K562 (cell line): ENCODE measurements at regions not wholly inside any gene's neighbourhood (a gene's known extent, or its start where the extent isn't known, plus 50 kb on each side); places are given as distances from the start of the nearest gene placed in this dataset.

Source experiments
- ATAC-seq: fragments of 200-7000 bp; cut with Tn5 transposase; 3 replicates; pipeline ENCODE4 v1.9.1; 2020; ENCODE audit warnings: moderate library complexity
- BruUV-seq: library from RNA; stranded (reverse); fragments of 400-500 nt; replicated peaks from 2 replicates; lab custom pipeline; 2021; lab: Mats Ljungman, UMichigan
- CTCF ChIA-PET: fragments of 300-600 bp; formaldehyde crosslinking; extraction: SDS; loops from one replicate; lab custom pipeline; 2021; ENCODE audit warnings: low intra/inter-chr PET ratio; lab: Yijun Ruan, JAX
- POLR2A ChIA-PET: fragments of 300-600, 350-650 bp; sonication (Branson Sonifier 250); formaldehyde crosslinking; extraction: SDS; loops from one replicate; lab custom pipeline; 2021; ENCODE audit warnings: antibody characterized with exemption, inconsistent platforms; lab: Yijun Ruan, JAX
- DNase-seq, 4 experiments: peaks; one replicate each; pipeline versions ENCODE4 v3.0.0 to v3.0.0-alpha.2; 2011 to 2018; ENCODE audit warnings: low spot score in 3 of 4, mixed read lengths in 3 of 4; ENCODE audit errors: extremely low read depth in 1 of 4
- FAIRE-seq: peaks from 2 replicates; lab custom pipeline; 2011; peaks lifted over from hg19 to GRCh38; lab: Jason Lieb, UNC
- H2AFZ ChIP-seq: 2 replicates; pipeline ENCODE4 v1.6.0; 2011; ENCODE audit warnings: low read depth, low read length, control low read depth, inconsistent platforms
- H3K27ac ChIP-seq: fragments of 200-600 bp; 3 replicates; pipeline ENCODE4 v1.8.0; 2011; ENCODE audit warnings: low read depth, mild to moderate bottlenecking, control low read depth, inconsistent platforms, low read length, moderate library complexity, mixed read lengths; ENCODE audit errors: extremely low read depth
- H3K27me3 ChIP-seq, 2 experiments: fragments of 300-600 bp in 1 of 2; 2 replicates in 1 of 2; 3 replicates in 1 of 2; pipeline versions ENCODE4 v1.6.0 to v1.8.0; 2011; ENCODE audit warnings: inconsistent platforms in 2 of 2, low read length in 2 of 2, mild to moderate bottlenecking in 1 of 2, mixed read lengths in 1 of 2, moderate library complexity in 1 of 2; ENCODE audit not compliant: control insufficient read depth in 2 of 2, insufficient read depth in 2 of 2
- H3K36me3 ChIP-seq: fragments of 300-600 bp; 3 replicates; pipeline ENCODE4 v1.8.0; 2011; ENCODE audit warnings: mild to moderate bottlenecking, low read length, inconsistent platforms; ENCODE audit not compliant: control insufficient read depth, insufficient read depth
- H3K4me1 ChIP-seq, 2 experiments: fragments of 200-600 bp in 1 of 2; replicated peaks in 1 of 2; 2 replicates in 1 of 2; 3 replicates in 1 of 2; pipeline versions ENCODE4 v1.5.1 to v1.8.0; 2011; ENCODE audit warnings: inconsistent platforms in 2 of 2, low read length in 2 of 2, mild to moderate bottlenecking in 1 of 2, mixed read lengths in 1 of 2, moderate library complexity in 1 of 2; ENCODE audit not compliant: control insufficient read depth in 2 of 2, insufficient read depth in 2 of 2
- H3K4me2 ChIP-seq: 2 replicates; pipeline ENCODE4 v1.6.1; 2011; ENCODE audit warnings: low read length, control low read depth, inconsistent platforms, mixed read lengths; ENCODE audit not compliant: insufficient read depth
- H3K4me3 ChIP-seq: fragments of 200-600 bp; sonication (generic), shearing (Covaris generic); 2 replicates; pipeline ENCODE4 v1.5.1; 2016; ENCODE audit warnings: control low read depth, inconsistent platforms
- H3K79me2 ChIP-seq: fragments of 200-600 bp; 3 replicates; pipeline ENCODE4 v1.8.0; 2011; ENCODE audit warnings: low read length, inconsistent platforms; ENCODE audit not compliant: control insufficient read depth, insufficient read depth
- H3K9ac ChIP-seq, 2 experiments: 2 replicates each; pipeline versions ENCODE4 v1.6.0 to v1.6.1; 2011; ENCODE audit warnings: low read depth in 2 of 2, low read length in 2 of 2, control low read depth in 1 of 2, inconsistent platforms in 1 of 2, mild to moderate bottlenecking in 1 of 2, mixed read lengths in 1 of 2; ENCODE audit not compliant: insufficient read depth in 1 of 2
- H3K9me1 ChIP-seq: one replicate; pipeline ENCODE4 v1.6.0; 2011; ENCODE audit warnings: inconsistent platforms, mild to moderate bottlenecking, low read length, moderate library complexity; ENCODE audit not compliant: control insufficient read depth, insufficient read depth
- H3K9me3 ChIP-seq: replicated peaks from 2 replicates; pipeline ENCODE4 v1.5.1; 2011; ENCODE audit warnings: low read depth, low read length, inconsistent platforms; ENCODE audit not compliant: control insufficient read depth, insufficient read depth
- H4K20me1 ChIP-seq: replicated peaks from 2 replicates; pipeline ENCODE4 v1.6.1; 2011; ENCODE audit warnings: low read length, inconsistent platforms, mixed read lengths; ENCODE audit not compliant: control insufficient read depth, insufficient read depth
- CCAR2 ChIP-seq: fragments of 200-400 bp; formaldehyde crosslinking; IDR thresholded peaks from 2 replicates; pipeline ENCODE4 v1.6.1; 2017; ENCODE audit warnings: mild to moderate bottlenecking, low read depth, low read length
- CREB1 ChIP-seq, 2 experiments: sonication (generic) in 1 of 2; formaldehyde crosslinking in 1 of 2; IDR thresholded peaks; 2 replicates each; pipeline versions ENCODE4 v1.6.1 to v1.8.0; 2012 to 2022; ENCODE audit warnings: inconsistent platforms in 1 of 2, mild to moderate bottlenecking in 1 of 2, missing genetic modification reagents in 1 of 2, moderate library complexity in 1 of 2
- TAF7 ChIP-seq: fragments of 450-650 bp; IDR thresholded peaks from 2 replicates; pipeline ENCODE4 v1.6.1; 2016; ENCODE audit warnings: missing genetic modification characterization, missing compliant biosample characterization
- TARDBP ChIP-seq: fragments of 450-650 bp; IDR thresholded peaks from 2 replicates; pipeline ENCODE4 v1.6.1; 2016
- TCF3 ChIP-seq: sonication (generic); formaldehyde crosslinking; IDR thresholded peaks from 2 replicates; pipeline ENCODE4 v1.4.0; 2020; ENCODE audit warnings: mild to moderate bottlenecking, missing genetic modification reagents
- WGBS: fragments of 100-300 bp; shearing (Covaris generic); methylation state at CpG from one replicate; pipeline ENCODE4 v1.1.6; 2016; ENCODE audit warnings: low coverage, mixed read lengths; ENCODE audit not compliant: insufficient coverage; ENCODE audit errors: missing lambda C conversion rate; 5-methylcytosine and 5-hydroxymethylcytosine counted together
- in situ Hi-C: fragments of 300-500 bp; cut with MboI; formaldehyde crosslinking; loops from 4 replicates; pipeline ENCODE4 v1.15.0; 2018; ENCODE audit warnings: inconsistent platforms, mixed read lengths
- intact Hi-C: fragments of 100-400 bp; cut with micrococcal nuclease; formaldehyde crosslinking; loops from 2 replicates; pipeline ENCODE4 v1.14.2; 2022

DNA sequence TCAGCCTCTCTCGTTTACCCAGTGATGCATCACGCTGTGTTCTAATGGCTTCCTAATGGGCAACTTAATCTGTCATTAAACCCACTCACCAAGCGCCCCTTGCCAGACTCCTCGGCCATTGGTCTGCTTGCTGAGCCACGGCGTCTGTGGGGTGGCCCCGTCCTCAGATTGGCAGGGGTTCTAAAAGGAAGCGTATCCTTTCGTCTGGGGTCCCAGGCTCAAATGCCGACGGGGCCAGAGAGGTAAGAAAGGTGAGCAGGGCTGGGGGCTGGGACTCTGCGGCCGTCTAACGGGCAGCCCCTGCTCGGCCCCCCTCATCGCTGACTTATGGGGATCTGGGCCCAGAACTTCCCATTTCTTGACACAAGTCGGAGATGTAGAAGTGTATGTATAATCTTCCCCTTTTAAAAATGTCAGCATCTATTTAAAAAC lies 315.1 kb upstream of the PROK2 start:
- no peak for ATAC-seq
- H3K4me3 ChIP-seq, result no peak overlapping the region
- H3K4me1 ChIP-seq, result peaks cover 7 to 11% of the 10 kb centered on the region in 2 experiments
- TF ChIP-seq CCAR2 (no peak), CREB1 (IDR thresholded peaks at IDR 0.05) (no peak), CREB1 (CRISPR knock-in tag; IDR thresholded peaks at IDR 0.05) (no peak), TCF3 (CRISPR knock-in tag) (no peak), TAF7 (no peak), TARDBP (no peak)
- ChIA-PET POLR2A (interaction anchor here (0.7 to 1.7 kb wide), 3 partner anchors 9 to 166 kb away, joined by 3 to 5 read pairs (median 4); no protein-coding TSS in a partner anchor), CTCF (no interaction called here)
- DNase-seq, result no peak
- in situ Hi-C loops, result no loop called here
- no peaks in the 10 kb centered on the region for H3K9me3 ChIP-seq
- intact Hi-C loops, result no loop called here
- H2AFZ ChIP-seq, result peak overlapping the region; percentile 70; the same call in 1 of the 2 replicates
- no peak overlapping the region for H3K27ac ChIP-seq
- no TSS peak for BruUV-seq
- H3K9me1 ChIP-seq, result no peaks in the 10 kb centered on the region
- no peaks in the 10 kb centered on the region for H3K27me3 ChIP-seq
- no peak overlapping the region for H3K9ac ChIP-seq
- peak overlapping the region; percentile 51; the same call in 1 of the 2 replicates for H3K4me2 ChIP-seq
- no peaks in the 10 kb centered on the region for H3K36me3 ChIP-seq
- no peaks in the 10 kb centered on the region for H4K20me1 ChIP-seq
- no peak for FAIRE-seq
- 60% methylated on average over 3 of the region's 17 CpGs for WGBS
- H3K79me2 ChIP-seq, result no peaks in the 10 kb centered on the region
